Adrenal gland (tissue), 9 donors: ENCODE measurements at regions not wholly inside any gene's neighbourhood (a gene's known extent, or its start where the extent isn't known, plus 50 kb on each side); places are given as distances from the start of the nearest gene placed in this dataset.
"Not testable (repeated sequence)": the region's sequence is repeated elsewhere in the genome, so short reads cannot be mapped to it uniquely, and the experiment has no call there.

ENCODE experiments used
- DNase-seq, 7 donors: peaks; one replicate each; pipeline ENCODE4 v3.0.0-alpha.2; 2019 to 2020
- H3K27ac ChIP-seq, 5 donors: fragments of 200-600 bp; sonication (generic) in 4 of 5; 1 replicate in 3 of 5; 2 replicates in 2 of 5; pipeline versions ENCODE4 v1.5.1 to v1.8.0; 2016 to 2020; ENCODE audit warnings: mild to moderate bottlenecking in 1 of 5
- H3K27me3 ChIP-seq: fragments of 200-600 bp; 2 replicates; pipeline ENCODE4 v1.8.0; 2021
- H3K36me3 ChIP-seq, 2 donors: fragments of 200-600 bp; replicated peaks in 1 of 2; 1 replicate in 1 of 2; 2 replicates in 1 of 2; pipeline versions ENCODE4 v1.5.1 to v1.8.0; 2018 to 2022
- H3K4me1 ChIP-seq, 2 donors: fragments of 200-600 bp; replicated peaks in 1 of 2; 1 replicate in 1 of 2; 2 replicates in 1 of 2; pipeline versions ENCODE4 v1.5.1 to v1.8.0; 2018 to 2021
- H3K4me3 ChIP-seq, 4 donors: fragments of 200-600 bp; sonication (generic) in 3 of 4; one replicate each; pipeline ENCODE4 v1.5.1; 2016 to 2018
- H3K9me3 ChIP-seq, 3 donors: fragments of 200-600 bp; sonication (generic) in 1 of 3; replicated peaks in 1 of 3; 1 replicate in 2 of 3; 2 replicates in 1 of 3; pipeline versions ENCODE4 v1.5.1 to v1.8.0; 2016 to 2021
- CTCF ChIP-seq, 6 experiments: fragments of 450-650 bp in 4 of 6; fragments of 200-600 bp in 2 of 6; sonication (generic) in 1 of 6; IDR thresholded peaks; 1 replicate in 5 of 6; 2 replicates in 1 of 6; pipeline versions ENCODE4 v1.5.1 to v1.8.0; 2016 to 2021; ENCODE audit warnings: antibody characterized with exemption in 6 of 6, mild to moderate bottlenecking in 2 of 6, moderate library complexity in 1 of 6
- POLR2A ChIP-seq, 2 donors: fragments of 450-650 bp; IDR thresholded peaks; one replicate each; pipeline ENCODE4 v1.6.1; 2017; ENCODE audit warnings: antibody characterized with exemption in 2 of 2, mild to moderate bottlenecking in 2 of 2, moderate library complexity in 1 of 2
- WGBS, 4 donors: extraction: QIAGEN DNeasy Blood & Tissue Kit in 2 of 4; methylation state at CpG; one replicate each; pipeline versions ENCODE4 v1.1.5 to v1.1.7; 2013 to 2017; 5-methylcytosine and 5-hydroxymethylcytosine counted together
- intact Hi-C, 2 donors: fragments of 100-400 bp; cut with DNase I; formaldehyde crosslinking; loops; one replicate each; pipeline versions ENCODE4 v1.14.1 to v1.15.0; 2022 to 2023
- donor health status: healthy with polysubstance abuse.
- donor health status: Bipolar disorder and iron deficiency.
- donor health status: DM: yes; HTN: yes; CAD: no.
- donor health status: DM: no; HTN: no; CAD: no.
- donor health status: DM: no; HTN: no; CAD: no.

- 88 to 91% (median 90%) methylated on average over 13 to 29 of the region's 29 CpGs for WGBS, 4 donors
- no peaks in the 10 kb centered on the region for H3K9me3 ChIP-seq
- DNase-seq = peak in 2 of 7 donors; percentile 13 to 43
- no peaks in the 10 kb centered on the region for H3K4me1 ChIP-seq
- intact Hi-C loops = no loop called here
- no peak overlapping the region for H3K27ac ChIP-seq
- no peaks in the 10 kb centered on the region for H3K36me3 ChIP-seq
- no peak for TF ChIP-seq CTCF (IDR thresholded peaks at IDR 0.05)
- no peak for TF ChIP-seq POLR2A (IDR thresholded peaks at IDR 0.05)
- H3K4me3 ChIP-seq = no peak overlapping the region
- H3K27me3 ChIP-seq = no peaks in the 10 kb centered on the region
These were observed 155.6 kb downstream of the NDUFA10 start for GRCh38 chr2:239869272-239870155.

- no peaks in the 10 kb centered on the region for H3K4me1 ChIP-seq
- 91 to 94% (median 92%) methylated on average over 4 of the region's 4 CpGs for WGBS, 4 donors
- TF ChIP-seq CTCF (IDR thresholded peaks at IDR 0.05) (no peak), POLR2A (IDR thresholded peaks at IDR 0.05) (no peak)
- no peak overlapping the region for H3K27ac ChIP-seq
- H3K36me3 ChIP-seq = no peaks in the 10 kb centered on the region
- intact Hi-C loops = no loop called here
- no peaks in the 10 kb centered on the region for H3K27me3 ChIP-seq
- no peak for DNase-seq
- H3K4me3 ChIP-seq = no peak overlapping the region
- H3K9me3 ChIP-seq = no peaks in the 10 kb centered on the region
These were observed 156.5 kb downstream of the NDUFA10 start for GRCh38 chr2:239868556-239869181.

GRCh38 chr2:239866778-239867177 lies 158.4 kb downstream of the NDUFA10 start:
- no peaks in the 10 kb centered on the region for H3K9me3 ChIP-seq
- TF ChIP-seq CTCF (IDR thresholded peaks at IDR 0.05) (no peak), POLR2A (IDR thresholded peaks at IDR 0.05) (no peak)
- H3K4me1 ChIP-seq = no peaks in the 10 kb centered on the region
- DNase-seq = no peak
- H3K36me3 ChIP-seq = no peaks in the 10 kb centered on the region
- no peaks in the 10 kb centered on the region for H3K27me3 ChIP-seq
- 80 to 89% (median 89%) methylated on average over 3 of the region's 3 CpGs for WGBS, 4 donors
- H3K27ac ChIP-seq = no peak overlapping the region
- intact Hi-C loops = no loop called here
- H3K4me3 ChIP-seq = no peak overlapping the region

GRCh38 chr2:239866350-239866749 lies 158.8 kb downstream of the NDUFA10 start:
- H3K36me3 ChIP-seq = no peaks in the 10 kb centered on the region
- H3K4me3 ChIP-seq = no peak overlapping the region
- no peaks in the 10 kb centered on the region for H3K27me3 ChIP-seq
- no peaks in the 10 kb centered on the region for H3K4me1 ChIP-seq
- no peak for DNase-seq
- intact Hi-C loops = no loop called here
- TF ChIP-seq CTCF (IDR thresholded peaks at IDR 0.05) (no peak), POLR2A (IDR thresholded peaks at IDR 0.05) (no peak)
- H3K9me3 ChIP-seq = no peaks in the 10 kb centered on the region
- WGBS, 4 donors = 92 to 100% (median 94%) methylated on average over 1 of the region's 1 CpG
- no peak overlapping the region for H3K27ac ChIP-seq

GRCh38 chr2:239865856-239866255 lies 159.3 kb downstream of the NDUFA10 start:
- H3K36me3 ChIP-seq, H3K4me1 ChIP-seq, H3K4me3 ChIP-seq, DNase-seq, intact Hi-C loops, H3K27me3 ChIP-seq, H3K27ac ChIP-seq, H3K9me3 ChIP-seq: not testable (repeated sequence)
- WGBS, 4 donors = 84 to 92% (median 88%) methylated on average over 5 of the region's 5 CpGs
